HepG2 (cell line): ENCODE measurements at regions not wholly inside any gene's neighbourhood (a gene's known extent, or its start where the extent isn't known, plus 50 kb on each side); places are given as distances from the start of the nearest gene placed in this dataset.

Experiments used
- ATAC-seq: fragments of 200-7000 bp; cut with Tn5 transposase; 3 replicates; pipeline ENCODE4 v1.9.1; 2020; ENCODE audit warnings: mild to moderate bottlenecking, moderate library complexity
- BruUV-seq: library from RNA; stranded (reverse); fragments of 400-500 nt; replicated peaks from 2 replicates; lab custom pipeline; 2021; lab: Mats Ljungman, UMichigan
- CTCF ChIA-PET: fragments of 300-600 bp; formaldehyde crosslinking; extraction: SDS; loops from one replicate; lab custom pipeline; 2021; ENCODE audit warnings: low total read pairs, inconsistent platforms, low intra/inter-chr PET ratio; lab: Yijun Ruan, JAX
- POLR2A ChIA-PET: fragments of 350-600 bp; sonication (Branson Sonifier 250); formaldehyde crosslinking; loops from one replicate; lab custom pipeline; 2020; ENCODE audit warnings: antibody characterized with exemption, inconsistent platforms; lab: Yijun Ruan, JAX
- DNase-seq: peaks from one replicate; pipeline ENCODE4 v3.0.0-alpha.2; 2015; ENCODE audit warnings: low spot score
- FAIRE-seq: peaks from 3 replicates; lab custom pipeline; 2011; peaks lifted over from hg19 to GRCh38; lab: Jason Lieb, UNC
- H2AFZ ChIP-seq: one replicate; pipeline ENCODE4 v1.6.1; 2011; ENCODE audit warnings: low read length, inconsistent platforms
- H3K27ac ChIP-seq: fragments of 300-600 bp; 3 replicates; pipeline ENCODE4 v1.8.0; 2011; ENCODE audit warnings: mixed run types, mild to moderate bottlenecking, mixed read lengths, low read length, inconsistent platforms; ENCODE audit not compliant: insufficient read depth; ENCODE audit errors: extremely low read length
- H3K27me3 ChIP-seq, 2 experiments: fragments of 200-600 bp in 1 of 2; 2 replicates in 1 of 2; 3 replicates in 1 of 2; pipeline versions ENCODE4 v1.6.0 to v1.8.0; 2011; ENCODE audit warnings: low read length in 2 of 2, mild to moderate bottlenecking in 2 of 2, moderate library complexity in 2 of 2, inconsistent platforms in 1 of 2; ENCODE audit not compliant: insufficient read depth in 2 of 2, control insufficient read depth in 1 of 2
- H3K36me3 ChIP-seq, 2 experiments: fragments of 200-600 bp in 1 of 2; replicated peaks in 1 of 2; 2 replicates in 1 of 2; 3 replicates in 1 of 2; pipeline versions ENCODE4 v1.5.1 to v1.8.0; 2011; ENCODE audit warnings: low read length in 2 of 2, inconsistent platforms in 1 of 2; ENCODE audit not compliant: insufficient read depth in 2 of 2, control insufficient read depth in 1 of 2
- H3K4me1 ChIP-seq: 2 replicates; pipeline ENCODE4 v1.5.1; 2012; ENCODE audit warnings: low read length, inconsistent platforms; ENCODE audit not compliant: insufficient read depth
- H3K4me2 ChIP-seq: 2 replicates; pipeline ENCODE4 v1.6.0; 2011; ENCODE audit warnings: low read depth, low read length, inconsistent platforms
- H3K4me3 ChIP-seq, 3 experiments: fragments of 200-600 bp in 1 of 3; sonication (generic), shearing (Covaris generic) in 1 of 3; replicated peaks in 1 of 3; 2 replicates each; pipeline ENCODE4 v1.5.1; 2011 to 2016; ENCODE audit warnings: low read length in 3 of 3, inconsistent platforms in 2 of 3, low read depth in 2 of 3, mild to moderate bottlenecking in 2 of 3, control low read depth in 1 of 3, mixed read lengths in 1 of 3; ENCODE audit not compliant: insufficient read depth in 1 of 3
- H3K79me2 ChIP-seq: one replicate; pipeline ENCODE4 v1.6.1; 2011; ENCODE audit warnings: low read length, inconsistent platforms; ENCODE audit not compliant: insufficient read depth
- H3K9ac ChIP-seq: 2 replicates; pipeline ENCODE4 v1.6.0; 2011; ENCODE audit warnings: mild to moderate bottlenecking, low read depth, low read length, inconsistent platforms; ENCODE audit not compliant: insufficient read depth
- H3K9me3 ChIP-seq: 2 replicates; pipeline ENCODE4 v1.5.1; 2012; ENCODE audit warnings: mild to moderate bottlenecking, low read length
- H4K20me1 ChIP-seq: 2 replicates; pipeline ENCODE4 v1.6.0; 2011; ENCODE audit warnings: inconsistent platforms, mild to moderate bottlenecking, low read length, moderate library complexity; ENCODE audit not compliant: insufficient read depth
- BRD4 ChIP-seq: sonication (generic); formaldehyde crosslinking; IDR thresholded peaks from 2 replicates; pipeline ENCODE4 v1.4.0; 2020; ENCODE audit warnings: missing genetic modification reagents
- ERF ChIP-seq: IDR thresholded peaks from 2 replicates; pipeline ENCODE4 v1.6.1; 2018; ENCODE audit warnings: missing biosample characterization, missing genetic modification reagents
- FOXA3 ChIP-seq: IDR thresholded peaks from 2 replicates; pipeline ENCODE4 v1.6.1; 2016; ENCODE audit warnings: missing genetic modification reagents, missing compliant biosample characterization
- GTF2F1 ChIP-seq: fragments of 150-350 bp; IDR thresholded peaks from 2 replicates; pipeline ENCODE4 v1.6.1; 2014; ENCODE audit warnings: low read length
- HHEX ChIP-seq: IDR thresholded peaks from 2 replicates; pipeline ENCODE4 v1.6.1; 2016; ENCODE audit warnings: control low read depth
- HOXA9 ChIP-seq: sonication (generic); formaldehyde crosslinking; IDR thresholded peaks from 2 replicates; pipeline ENCODE4 v1.8.1; 2022; ENCODE audit warnings: missing genetic modification reagents, mild to moderate bottlenecking, moderate library complexity, borderline replicate concordance
- KLF16 ChIP-seq, 2 experiments: sonication (generic) in 1 of 2; formaldehyde crosslinking in 1 of 2; IDR thresholded peaks; 2 replicates each; pipeline versions ENCODE4 v1.6.1 to v1.8.0; 2016 to 2023; ENCODE audit warnings: missing genetic modification reagents in 2 of 2, missing compliant biosample characterization in 1 of 2
- MIER2 ChIP-seq: IDR thresholded peaks from 2 replicates; pipeline ENCODE4 v1.6.1; 2016; ENCODE audit warnings: missing biosample characterization, missing genetic modification reagents
- SP2 ChIP-seq: sonication (generic); formaldehyde crosslinking; IDR thresholded peaks from 2 replicates; pipeline ENCODE4 v1.5.1; 2020; ENCODE audit warnings: mild to moderate bottlenecking, missing genetic modification reagents
- STAG1 ChIP-seq: sonication (generic); formaldehyde crosslinking; IDR thresholded peaks from 2 replicates; pipeline ENCODE4 v1.4.0; 2020; ENCODE audit warnings: missing genetic modification reagents
- TEAD2 ChIP-seq: sonication (generic); formaldehyde crosslinking; IDR thresholded peaks from 2 replicates; pipeline ENCODE4 v1.9.0; 2021; ENCODE audit warnings: missing genetic modification reagents
- ZFP82 ChIP-seq: sonication (generic); formaldehyde crosslinking; IDR thresholded peaks from 2 replicates; pipeline ENCODE4 v1.5.1; 2020; ENCODE audit warnings: mild to moderate bottlenecking, missing genetic modification reagents, borderline replicate concordance
- ZNF335 ChIP-seq: sonication (generic); formaldehyde crosslinking; IDR thresholded peaks from 2 replicates; pipeline ENCODE4 v1.4.0; 2020; ENCODE audit warnings: missing genetic modification reagents
- ZNF543 ChIP-seq: sonication (generic); formaldehyde crosslinking; IDR thresholded peaks from 2 replicates; pipeline ENCODE4 v1.4.0; 2020; ENCODE audit warnings: mild to moderate bottlenecking, missing genetic modification reagents
- ZNF615 ChIP-seq: sonication (generic); formaldehyde crosslinking; IDR thresholded peaks from 2 replicates; pipeline ENCODE4 v1.5.0; 2020; ENCODE audit warnings: mild to moderate bottlenecking, missing genetic modification reagents, borderline replicate concordance
- ZNF619 ChIP-seq: sonication (generic); formaldehyde crosslinking; IDR thresholded peaks from 2 replicates; pipeline ENCODE4 v1.4.0; 2020; ENCODE audit warnings: mild to moderate bottlenecking, missing genetic modification reagents
- ZNF629 ChIP-seq: sonication (generic); formaldehyde crosslinking; conservative IDR thresholded peaks from 2 replicates; pipeline ENCODE4 v1.5.0; 2020; ENCODE audit warnings: missing genetic modification reagents
- WGBS: methylation state at CpG from one replicate; pipeline ENCODE4 v1.1.6; 2017; ENCODE audit warnings: low lambda C conversion rate; 5-methylcytosine and 5-hydroxymethylcytosine counted together
- in situ Hi-C: cut with HindIII; loops from 2 replicates; pipeline ENCODE4 v1.10.0; 2017; ENCODE audit warnings: low pct_unique_long_range_greater_than_20kb; ENCODE audit not compliant: extremely low pct_ligation_motif_present
- intact Hi-C: fragments of 100-400 bp; cut with micrococcal nuclease; formaldehyde crosslinking; loops from one replicate; pipeline ENCODE4 v1.10.0; 2022; ENCODE audit not compliant: unreplicated experiment
- TF ChIP-seq, protein P1 (sequence below): sonication (generic); formaldehyde crosslinking; IDR thresholded peaks from 2 replicates; pipeline ENCODE4 v1.4.0; 2020; ENCODE audit warnings: missing genetic modification reagents, mild to moderate bottlenecking, borderline replicate concordance
- TF ChIP-seq, protein P2 (sequence below): sonication (generic); formaldehyde crosslinking; IDR thresholded peaks from 2 replicates; pipeline ENCODE4 v1.9.0; 2021; ENCODE audit warnings: missing genetic modification reagents, borderline replicate concordance

DNA sequence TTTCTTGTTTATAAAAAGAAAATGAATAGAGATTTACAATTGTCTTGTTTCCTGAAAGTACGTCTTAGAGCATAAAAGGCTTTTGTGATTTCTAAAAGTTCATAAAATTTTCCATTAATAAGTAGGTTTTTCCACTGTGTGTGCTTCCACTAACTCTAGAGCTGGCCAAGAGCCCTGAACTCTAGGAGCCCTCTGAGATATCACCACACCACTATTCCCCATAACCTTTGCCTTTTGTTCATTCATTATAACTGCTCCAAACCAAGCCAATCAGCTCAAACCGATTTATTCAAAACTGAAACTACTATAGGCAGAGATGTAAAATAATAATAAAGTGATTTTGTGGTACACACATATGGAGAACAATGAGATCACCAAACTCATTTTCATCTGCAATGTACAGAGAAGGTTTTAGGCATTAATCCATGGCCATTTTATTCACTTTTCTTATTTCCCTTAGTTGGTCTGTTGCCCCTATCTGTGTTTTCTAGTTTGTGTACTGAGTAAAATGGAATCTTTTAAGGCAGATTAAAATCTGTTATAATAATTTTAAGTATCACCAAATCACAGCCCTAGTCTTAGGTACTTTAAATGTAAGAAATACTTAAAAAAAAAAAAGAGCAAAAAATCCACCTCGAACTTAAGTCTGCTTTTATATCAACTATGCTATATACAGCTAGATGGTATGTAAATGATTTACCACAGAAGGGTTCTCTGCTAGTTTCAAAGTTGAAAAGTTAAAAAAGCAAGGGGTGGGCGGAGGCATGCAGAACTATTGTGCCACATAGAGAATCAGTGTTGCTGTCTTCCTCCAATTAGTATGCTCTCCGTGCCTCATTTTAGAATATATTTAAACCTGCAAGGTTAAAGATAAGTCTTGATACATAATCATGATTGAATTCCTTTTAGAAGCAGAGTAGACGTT is 311.3 kb downstream of the KLF12 start:
- no peak for DNase-seq
- ATAC-seq, result no peak
- Histone ChIP-seq H3K4me2 (no peak overlapping the region), H4K20me1 (no peaks in the 10 kb centered on the region), H2AFZ (no peak overlapping the region), H3K4me1 (no peaks in the 10 kb centered on the region), H3K9ac (no peak overlapping the region), H3K79me2 (no peaks in the 10 kb centered on the region), H3K36me3 (no peaks in the 10 kb centered on the region), H3K9me3 (no peaks in the 10 kb centered on the region), H3K4me3 (no peak overlapping the region), H3K27ac (no peak overlapping the region), H3K27me3 (no peaks in the 10 kb centered on the region)
- POLR2A ChIA-PET, result no interaction called here
- WGBS, result 59% methylated on average over 6 of the region's 6 CpGs
- TF ChIP-seq KLF16 (CRISPR knock-in tag; IDR thresholded peaks at IDR 0.05) (no peak), GTF2F1 (no peak), ZNF629 (CRISPR knock-in tag) (no peak), HOXA9 (CRISPR knock-in tag) (no peak), STAG1 (CRISPR knock-in tag) (no peak), ERF (CRISPR knock-in tag) (no peak), HHEX (no peak), ZFP82 (CRISPR knock-in tag) (no peak), FOXA3 (CRISPR knock-in tag) (no peak), BRD4 (no peak), ZNF335 (no peak), ZNF619 (no peak), MIER2 (no peak), TEAD2 (CRISPR knock-in tag) (no peak), SP2 (CRISPR knock-in tag) (no peak), ZNF543 (CRISPR knock-in tag) (no peak), ZNF615 (CRISPR knock-in tag) (no peak)
- TF ChIP-seq, protein P1, sequence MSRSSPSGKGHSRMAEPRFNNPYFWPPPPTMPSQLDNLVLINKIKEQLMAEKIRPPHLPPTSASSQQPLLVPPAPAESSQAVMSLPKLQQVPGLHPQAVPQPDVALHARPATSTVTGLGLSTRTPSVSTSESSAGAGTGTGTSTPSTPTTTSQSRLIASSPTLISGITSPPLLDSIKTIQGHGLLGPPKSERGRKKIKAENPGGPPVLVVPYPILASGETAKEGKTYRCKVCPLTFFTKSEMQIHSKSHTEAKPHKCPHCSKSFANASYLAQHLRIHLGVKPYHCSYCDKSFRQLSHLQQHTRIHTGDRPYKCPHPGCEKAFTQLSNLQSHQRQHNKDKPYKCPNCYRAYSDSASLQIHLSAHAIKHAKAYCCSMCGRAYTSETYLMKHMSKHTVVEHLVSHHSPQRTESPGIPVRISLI, result no peak
- TF ChIP-seq, protein P2, sequence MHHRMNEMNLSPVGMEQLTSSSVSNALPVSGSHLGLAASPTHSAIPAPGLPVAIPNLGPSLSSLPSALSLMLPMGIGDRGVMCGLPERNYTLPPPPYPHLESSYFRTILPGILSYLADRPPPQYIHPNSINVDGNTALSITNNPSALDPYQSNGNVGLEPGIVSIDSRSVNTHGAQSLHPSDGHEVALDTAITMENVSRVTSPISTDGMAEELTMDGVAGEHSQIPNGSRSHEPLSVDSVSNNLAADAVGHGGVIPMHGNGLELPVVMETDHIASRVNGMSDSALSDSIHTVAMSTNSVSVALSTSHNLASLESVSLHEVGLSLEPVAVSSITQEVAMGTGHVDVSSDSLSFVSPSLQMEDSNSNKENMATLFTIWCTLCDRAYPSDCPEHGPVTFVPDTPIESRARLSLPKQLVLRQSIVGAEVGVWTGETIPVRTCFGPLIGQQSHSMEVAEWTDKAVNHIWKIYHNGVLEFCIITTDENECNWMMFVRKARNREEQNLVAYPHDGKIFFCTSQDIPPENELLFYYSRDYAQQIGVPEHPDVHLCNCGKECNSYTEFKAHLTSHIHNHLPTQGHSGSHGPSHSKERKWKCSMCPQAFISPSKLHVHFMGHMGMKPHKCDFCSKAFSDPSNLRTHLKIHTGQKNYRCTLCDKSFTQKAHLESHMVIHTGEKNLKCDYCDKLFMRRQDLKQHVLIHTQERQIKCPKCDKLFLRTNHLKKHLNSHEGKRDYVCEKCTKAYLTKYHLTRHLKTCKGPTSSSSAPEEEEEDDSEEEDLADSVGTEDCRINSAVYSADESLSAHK (CRISPR knock-in tag), result no peak
- FAIRE-seq, result no peak
- BruUV-seq, result no TSS peak
- in situ Hi-C loops, result no loop called here
- intact Hi-C loops, result no loop called here
- CTCF ChIA-PET, result no interaction called here
